Esophagus muscularis mucosa (tissue), 4 donors: ENCODE measurements at regions not wholly inside any gene's neighbourhood (a gene's known extent, or its start where the extent isn't known, plus 50 kb on each side); places are given as distances from the start of the nearest gene placed in this dataset.

Experiments
- CTCF ChIP-seq, 3 experiments: fragments of 200-600 bp in 2 of 3; fragments of 450-650 bp in 1 of 3; sonication (generic) in 2 of 3; IDR thresholded peaks; one replicate each; pipeline ENCODE4 v1.5.1; 2017 to 2019; ENCODE audit warnings: antibody characterized with exemption in 3 of 3, mild to moderate bottlenecking in 2 of 3, moderate library complexity in 1 of 3
- EP300 ChIP-seq: sonication (generic); formaldehyde crosslinking; IDR thresholded peaks from one replicate; pipeline ENCODE4 v1.6.1; 2017; ENCODE audit warnings: antibody characterized with exemption
- POLR2A ChIP-seq: fragments of 450-650 bp; IDR thresholded peaks from one replicate; pipeline ENCODE4 v1.6.1; 2017; ENCODE audit warnings: antibody characterized with exemption, moderate library complexity, mild to moderate bottlenecking, low read depth
- POLR2AphosphoS5 ChIP-seq, 2 donors: sonication (generic); formaldehyde crosslinking; IDR thresholded peaks; one replicate each; pipeline ENCODE4 v1.6.1; 2017; ENCODE audit warnings: antibody characterized with exemption in 2 of 2

DNA sequence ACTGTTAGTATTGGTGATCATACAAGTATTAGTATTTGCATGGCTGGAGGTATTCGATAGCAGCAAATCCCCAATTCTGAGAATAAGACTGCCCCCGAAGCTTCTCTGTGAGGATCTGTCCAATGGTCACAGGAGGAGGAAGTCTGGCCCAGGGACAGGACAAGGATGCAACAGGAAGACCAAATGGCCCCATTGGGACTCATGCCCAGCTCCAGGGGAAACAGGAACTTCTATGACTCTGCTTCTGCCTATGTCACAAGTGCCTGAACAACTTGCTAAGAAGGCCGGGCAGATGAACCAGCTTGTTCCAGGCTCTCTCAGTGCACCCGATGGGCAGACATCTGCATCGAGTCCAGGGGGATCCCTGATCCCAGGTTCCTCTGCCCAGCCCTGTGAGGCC lies 172.0 kb upstream of the GRB10 start:
- TF ChIP-seq EP300 (no peak), POLR2AphosphoS5 (IDR thresholded peaks at IDR 0.05) (no peak), CTCF (IDR thresholded peaks at IDR 0.05) (no peak), POLR2A (no peak)
